ENCODE measurements at regions not wholly inside any gene's neighbourhood (a gene's known extent, or its start where the extent isn't known, plus 50 kb on each side); places are given as distances from the start of the nearest gene placed in this dataset.

GRCh38 chr13:40252676-40253075 lies 413.8 kb downstream of the FOXO1 start:
- Histone ChIP-seq H3K36me3 (no peaks in the 10 kb centered on the region), H3K9me3 (peaks cover 0 to 9% (median 0%) of the 10 kb centered on the region in 11 donors), H3K4me1 (peaks cover 0 to 26% (median 7%) of the 10 kb centered on the region in 9 donors), H3K4me3 (no peak overlapping the region), H3K27me3 (no peaks in the 10 kb centered on the region), H3K27ac (peak overlapping the region in 3 of 10 donors; percentile 2 to 49 (median 21))
- intact Hi-C loops (cut with DNase I), result loop anchor here in 1 of 10 donors (10.0 kb wide), 1 partner anchor 178 kb away; no protein-coding TSS in a partner anchor
- ATAC-seq (peak in 1 of 8 donors; percentile 40), DNase-seq (no peak)
- no peak for TF ChIP-seq CTCF (IDR thresholded peaks at IDR 0.05)
- WGBS, 2 donors, result 63 to 77% methylated on average over 3 of the region's 3 CpGs

GRCh38 chr13:40254394-40254793 lies 412.0 kb downstream of the FOXO1 start:
- DNase-seq (no peak), ATAC-seq (no peak)
- H3K27ac ChIP-seq, result no peak overlapping the region

DNA sequence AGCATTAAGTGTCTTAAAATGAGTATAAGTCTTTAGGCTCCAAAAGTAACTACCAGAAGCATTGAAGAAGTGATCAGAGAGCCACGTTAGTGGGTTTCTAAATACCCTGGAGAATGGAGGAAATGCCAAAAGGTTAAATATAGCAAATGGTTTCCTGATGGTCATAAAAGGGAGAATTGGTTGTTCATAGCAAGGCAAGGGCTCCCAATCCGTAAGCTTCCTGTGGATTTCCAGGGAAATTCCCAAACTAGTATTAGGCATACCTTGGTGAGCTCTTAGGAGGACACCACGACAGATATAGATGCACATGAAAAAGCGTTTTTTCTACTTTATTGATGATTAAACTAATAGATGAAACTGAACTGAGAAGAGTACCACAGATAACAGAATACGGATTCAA lies 410.9 kb downstream of the FOXO1 start:
- no peak for DNase-seq
- Histone ChIP-seq H3K27ac (no peak overlapping the region), H3K27me3 (no peaks in the 10 kb centered on the region), H3K36me3 (no peaks in the 10 kb centered on the region), H3K4me1 (peaks cover 0 to 38% (median 11%) of the 10 kb centered on the region in 9 donors), H3K4me3 (no peak overlapping the region), H3K9me3 (no peaks in the 10 kb centered on the region)
- TF ChIP-seq CTCF (IDR thresholded peaks at IDR 0.05), result no peak
- no peak for ATAC-seq
- intact Hi-C loops (cut with DNase I), result loop anchor here in 1 of 10 donors (10.0 kb wide), 1 partner anchor 181 kb away; no protein-coding TSS in a partner anchor
- WGBS, 2 donors, result 64 to 75% methylated on average over 5 of the region's 5 CpGs

More at GRCh38 chr13:40254394-40254793, 412.0 kb downstream of the FOXO1 start:
- WGBS, 2 donors, result 94 to 98% methylated on average over 2 of the region's 2 CpGs
- no peaks in the 10 kb centered on the region for H3K27me3 ChIP-seq
- H3K4me3 ChIP-seq, result no peak overlapping the region
- intact Hi-C loops (cut with DNase I), result loop anchor here in 1 of 10 donors (10.0 kb wide), 1 partner anchor 180 kb away; no protein-coding TSS in a partner anchor
- H3K9me3 ChIP-seq, result peaks cover 0 to 5% (median 0%) of the 10 kb centered on the region in 11 donors
- no peak for TF ChIP-seq CTCF (IDR thresholded peaks at IDR 0.05)
- no peaks in the 10 kb centered on the region for H3K36me3 ChIP-seq
- H3K4me1 ChIP-seq, result peaks cover 0 to 30% (median 7%) of the 10 kb centered on the region in 9 donors

GRCh38 chr13:40259899-40260298 lies 406.5 kb downstream of the FOXO1 start:
- DNase-seq (no peak), ATAC-seq (peak in 7 of 8 donors; percentile 55 to 88 (median 77))
- H3K9me3 ChIP-seq, result no peaks in the 10 kb centered on the region
- no peaks in the 10 kb centered on the region for H3K27me3 ChIP-seq
- peaks cover 0 to 25% (median 6%) of the 10 kb centered on the region in 9 donors for H3K4me1 ChIP-seq
- WGBS, 2 donors, result 54 to 69% methylated on average over 1 of the region's 1 CpG
- no peaks in the 10 kb centered on the region for H3K36me3 ChIP-seq
- no peak overlapping the region for H3K4me3 ChIP-seq
- intact Hi-C loops (cut with DNase I), result loop anchor here in 1 of 10 donors (10.0 kb wide), 1 partner anchor 185 kb away; no protein-coding TSS in a partner anchor
- peak overlapping the region in 5 of 10 donors; percentile 2 to 65 (median 37) for H3K27ac ChIP-seq
- peak in 1 of 9 donors; percentile 9 for TF ChIP-seq CTCF (IDR thresholded peaks at IDR 0.05)

Data from heart right ventricle (tissue), 16 donors.